H9 (cell line): ENCODE measurements at regions not wholly inside any gene's neighbourhood (a gene's known extent, or its start where the extent isn't known, plus 50 kb on each side); places are given as distances from the start of the nearest gene placed in this dataset.

Source experiments
- DNase-seq: peaks from one replicate; pipeline ENCODE4 v3.0.0-alpha.2; 2017
- H2AFZ ChIP-seq: one replicate; pipeline ENCODE4 v1.6.1; 2013; ENCODE audit warnings: mild to moderate bottlenecking, low read length, control low read depth, moderate library complexity
- H2AK5ac ChIP-seq: 2 replicates; pipeline ENCODE4 v1.6.1; 2013; ENCODE audit warnings: low read length, control low read depth, mixed read lengths; ENCODE audit not compliant: insufficient read length
- H2BK120ac ChIP-seq: one replicate; pipeline ENCODE4 v1.6.1; 2013; ENCODE audit warnings: low read depth, mild to moderate bottlenecking, low read length, control low read depth, inconsistent platforms; ENCODE audit not compliant: poor library complexity, severe bottlenecking
- H2BK12ac ChIP-seq: 2 replicates; pipeline ENCODE4 v1.6.1; 2013; ENCODE audit warnings: low read length, control low read depth, mixed read lengths, low read depth; ENCODE audit not compliant: insufficient read length
- H2BK15ac ChIP-seq: 2 replicates; pipeline ENCODE4 v1.6.1; 2013; ENCODE audit warnings: low read depth, low read length, control low read depth
- H2BK20ac ChIP-seq: one replicate; pipeline ENCODE4 v1.6.1; 2013; ENCODE audit warnings: low read depth, mild to moderate bottlenecking, low read length, control low read depth, inconsistent platforms; ENCODE audit not compliant: poor library complexity, severe bottlenecking
- H2BK5ac ChIP-seq: 2 replicates; pipeline ENCODE4 v1.6.1; 2013; ENCODE audit warnings: low read length, control low read depth, mixed read lengths; ENCODE audit not compliant: insufficient read length
- H3K14ac ChIP-seq: 2 replicates; pipeline ENCODE4 v1.6.1; 2013; ENCODE audit warnings: low read length, control low read depth; ENCODE audit not compliant: insufficient read depth
- H3K18ac ChIP-seq: 2 replicates; pipeline ENCODE4 v1.6.1; 2013; ENCODE audit warnings: low read depth, mild to moderate bottlenecking, mixed read lengths, low read length, control low read depth; ENCODE audit not compliant: insufficient read length
- H3K23ac ChIP-seq: 2 replicates; pipeline ENCODE4 v1.6.1; 2013; ENCODE audit warnings: low read length, control low read depth, mixed read lengths, low read depth; ENCODE audit not compliant: insufficient read length
- H3K23me2 ChIP-seq: 2 replicates; pipeline ENCODE4 v1.6.1; 2013; ENCODE audit warnings: low read depth, mild to moderate bottlenecking, mixed read lengths, low read length, control low read depth; ENCODE audit not compliant: insufficient read length, poor library complexity, severe bottlenecking
- H3K27ac ChIP-seq: 2 replicates; pipeline ENCODE4 v1.5.1; 2013; ENCODE audit warnings: low read length, control low read depth, mixed read lengths, low read depth; ENCODE audit not compliant: insufficient read length
- H3K27me3 ChIP-seq: 2 replicates; pipeline ENCODE4 v1.6.1; 2013; ENCODE audit warnings: low read length, control low read depth, inconsistent platforms; ENCODE audit not compliant: insufficient read depth
- H3K4ac ChIP-seq: 2 replicates; pipeline ENCODE4 v1.6.1; 2013; ENCODE audit warnings: low read depth, mild to moderate bottlenecking, control low read depth, inconsistent platforms, low read length, moderate library complexity
- H3K4me1 ChIP-seq: 2 replicates; pipeline ENCODE4 v1.6.1; 2013; ENCODE audit warnings: low read length, control low read depth, inconsistent platforms; ENCODE audit not compliant: insufficient read depth
- H3K4me2 ChIP-seq: 2 replicates; pipeline ENCODE4 v1.6.1; 2013; ENCODE audit warnings: low read length, control low read depth, mixed read lengths; ENCODE audit not compliant: insufficient read length, insufficient read depth
- H3K56ac ChIP-seq: 2 replicates; pipeline ENCODE4 v1.6.1; 2013; ENCODE audit warnings: low read depth, mild to moderate bottlenecking, mixed read lengths, low read length, control low read depth; ENCODE audit not compliant: insufficient read length
- H3K79me1 ChIP-seq: 2 replicates; pipeline ENCODE4 v1.6.1; 2013; ENCODE audit warnings: low read depth, mild to moderate bottlenecking, moderate library complexity, low read length, control low read depth, inconsistent platforms; ENCODE audit not compliant: insufficient read depth, poor library complexity, severe bottlenecking
- H3K79me2 ChIP-seq: 2 replicates; pipeline ENCODE4 v1.6.1; 2013; ENCODE audit warnings: low read length, control low read depth, inconsistent platforms; ENCODE audit not compliant: insufficient read depth
- H3K9ac ChIP-seq: 2 replicates; pipeline ENCODE4 v1.6.1; 2013; ENCODE audit warnings: low read length, control low read depth, mixed read lengths; ENCODE audit not compliant: insufficient read length; ENCODE audit errors: extremely low read depth
- H3K9me3 ChIP-seq: one replicate; pipeline ENCODE4 v1.6.1; 2013; ENCODE audit warnings: low read depth, low read length, inconsistent platforms; ENCODE audit not compliant: control insufficient read depth
- H3T11ph ChIP-seq: one replicate; pipeline ENCODE4 v1.6.1; 2013; ENCODE audit warnings: mild to moderate bottlenecking, low read length, control low read depth, inconsistent platforms
- H4K20me1 ChIP-seq: one replicate; pipeline ENCODE4 v1.6.1; 2013; ENCODE audit not compliant: control insufficient read depth, insufficient read length, insufficient read depth
- H4K5ac ChIP-seq: 2 replicates; pipeline ENCODE4 v1.6.1; 2013; ENCODE audit warnings: low read depth, mild to moderate bottlenecking, mixed read lengths, low read length, control low read depth; ENCODE audit not compliant: insufficient read length
- H4K8ac ChIP-seq: replicated peaks from 2 replicates; pipeline ENCODE4 v1.6.1; 2013; ENCODE audit warnings: low read length, control low read depth, mixed read lengths, low read depth; ENCODE audit not compliant: insufficient read length
- H4K91ac ChIP-seq: 2 replicates; pipeline ENCODE4 v1.6.1; 2013; ENCODE audit warnings: low read depth, mild to moderate bottlenecking, moderate library complexity, mixed read lengths, low read length, control low read depth; ENCODE audit not compliant: insufficient read length
- H3K27ac Mint-ChIP-seq, 3 experiments: 2 replicates in 2 of 3; 3 replicates in 1 of 3; pipeline ENCODE4 v1.8.0; 2020 to 2021; ENCODE audit warnings: mixed read lengths in 3 of 3, mild to moderate bottlenecking in 1 of 3, moderate library complexity in 1 of 3
- H3K27me3 Mint-ChIP-seq: 2 replicates; pipeline ENCODE4 v1.8.0; 2021; ENCODE audit warnings: low read depth, mild to moderate bottlenecking, moderate library complexity, mixed read lengths
- H3K36me3 Mint-ChIP-seq, 3 experiments: 2 replicates in 2 of 3; 3 replicates in 1 of 3; pipeline ENCODE4 v1.8.0; 2020 to 2021; ENCODE audit warnings: low read depth in 3 of 3, mixed read lengths in 3 of 3; ENCODE audit not compliant: insufficient read depth in 1 of 3
- H3K4me1 Mint-ChIP-seq, 2 experiments: 2 replicates each; pipeline ENCODE4 v1.8.0; 2020; ENCODE audit warnings: mixed read lengths in 2 of 2
- H3K4me3 Mint-ChIP-seq, 2 experiments: 2 replicates in 1 of 2; 3 replicates in 1 of 2; pipeline ENCODE4 v1.8.0; 2020 to 2021; ENCODE audit warnings: mild to moderate bottlenecking in 2 of 2, mixed read lengths in 2 of 2, moderate library complexity in 1 of 2
- H3K9me3 Mint-ChIP-seq, 2 experiments: 2 replicates in 1 of 2; 3 replicates in 1 of 2; pipeline ENCODE4 v1.8.0; 2020; ENCODE audit warnings: mild to moderate bottlenecking in 2 of 2, mixed read lengths in 2 of 2, moderate library complexity in 1 of 2
- WGBS: extraction: QIAGEN DNeasy Blood & Tissue Kit; methylation state at CpG from one replicate; pipeline ENCODE4 v1.1.7; 2013; ENCODE audit warnings: missing lambda C conversion rate, low lambda C conversion rate, mixed read lengths; ENCODE audit not compliant: insufficient read length; ENCODE audit errors: extremely low coverage; 5-methylcytosine and 5-hydroxymethylcytosine counted together
- TF ChIP-seq, protein P1 (sequence below): fragments of 200-600 bp; sonication (generic); conservative IDR thresholded peaks from 3 replicates; pipeline ENCODE4 v1.8.0; 2021; ENCODE audit warnings: antibody characterized with exemption, mild to moderate bottlenecking

DNA sequence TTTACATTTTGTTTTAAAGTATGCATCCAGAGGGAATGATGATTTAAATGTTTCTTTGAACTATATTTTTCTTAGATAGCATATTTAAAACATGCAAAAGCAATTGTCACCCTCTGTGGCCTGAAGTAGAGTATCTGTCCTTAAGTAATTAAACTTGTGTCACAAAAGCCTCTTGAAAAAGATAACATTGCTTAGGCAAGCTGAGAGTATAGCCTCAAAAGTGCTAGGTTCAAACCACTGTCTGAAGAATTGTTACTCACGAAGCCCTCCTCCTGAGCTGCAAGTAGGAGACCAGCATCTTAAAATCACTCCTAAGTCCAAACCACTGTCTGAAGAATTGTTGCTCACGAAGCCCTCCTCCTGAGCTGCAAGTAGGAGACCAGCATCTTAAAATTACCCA lies 378.0 kb upstream of the PRR16 start:
- H3K27me3 ChIP-seq = no peaks in the 10 kb centered on the region
- H3K9ac ChIP-seq = no peak overlapping the region
- no peak overlapping the region for H2AK5ac ChIP-seq
- no peaks in the 10 kb centered on the region for H4K20me1 ChIP-seq
- Mint-ChIP-seq H3K27ac (no peak overlapping the region; a peak in 1 of 7 replicates), H3K4me3 (no peak overlapping the region), H3K36me3 (no peaks in the 10 kb centered on the region), H3K27me3 (no peaks in the 10 kb centered on the region), H3K4me1 (peaks cover 11 to 16% of the 10 kb centered on the region in 2 experiments), H3K9me3 (no peaks in the 10 kb centered on the region; a peak in 1 of 5 replicates)
- no peak overlapping the region for H3K18ac ChIP-seq
- no peak overlapping the region for H2BK120ac ChIP-seq
- H2BK15ac ChIP-seq = no peak overlapping the region
- H2BK5ac ChIP-seq = no peak overlapping the region
- no peak overlapping the region for H3K4ac ChIP-seq
- no peak overlapping the region for H4K5ac ChIP-seq
- no peaks in the 10 kb centered on the region for H3K79me1 ChIP-seq
- no peaks in the 10 kb centered on the region for H3K23me2 ChIP-seq
- no peak for DNase-seq
- no peak overlapping the region for H2AFZ ChIP-seq
- no peak overlapping the region for H4K8ac ChIP-seq
- WGBS = no CpG with 5 or more reads among the region's 2 CpGs
- H2BK20ac ChIP-seq = no peak overlapping the region
- H3K27ac ChIP-seq = no peak overlapping the region
- no peak overlapping the region for H3K23ac ChIP-seq
- no peaks in the 10 kb centered on the region for H3K79me2 ChIP-seq
- H3K9me3 ChIP-seq = no peaks in the 10 kb centered on the region
- no peak overlapping the region for H3K4me2 ChIP-seq
- H3K56ac ChIP-seq = no peak overlapping the region
- no peak overlapping the region for H3T11ph ChIP-seq
- TF ChIP-seq, protein P1, sequence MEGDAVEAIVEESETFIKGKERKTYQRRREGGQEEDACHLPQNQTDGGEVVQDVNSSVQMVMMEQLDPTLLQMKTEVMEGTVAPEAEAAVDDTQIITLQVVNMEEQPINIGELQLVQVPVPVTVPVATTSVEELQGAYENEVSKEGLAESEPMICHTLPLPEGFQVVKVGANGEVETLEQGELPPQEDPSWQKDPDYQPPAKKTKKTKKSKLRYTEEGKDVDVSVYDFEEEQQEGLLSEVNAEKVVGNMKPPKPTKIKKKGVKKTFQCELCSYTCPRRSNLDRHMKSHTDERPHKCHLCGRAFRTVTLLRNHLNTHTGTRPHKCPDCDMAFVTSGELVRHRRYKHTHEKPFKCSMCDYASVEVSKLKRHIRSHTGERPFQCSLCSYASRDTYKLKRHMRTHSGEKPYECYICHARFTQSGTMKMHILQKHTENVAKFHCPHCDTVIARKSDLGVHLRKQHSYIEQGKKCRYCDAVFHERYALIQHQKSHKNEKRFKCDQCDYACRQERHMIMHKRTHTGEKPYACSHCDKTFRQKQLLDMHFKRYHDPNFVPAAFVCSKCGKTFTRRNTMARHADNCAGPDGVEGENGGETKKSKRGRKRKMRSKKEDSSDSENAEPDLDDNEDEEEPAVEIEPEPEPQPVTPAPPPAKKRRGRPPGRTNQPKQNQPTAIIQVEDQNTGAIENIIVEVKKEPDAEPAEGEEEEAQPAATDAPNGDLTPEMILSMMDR = no peak
- H3K4me1 ChIP-seq = no peaks in the 10 kb centered on the region
- H4K91ac ChIP-seq = no peak overlapping the region
- H3K14ac ChIP-seq = no peak overlapping the region
- H2BK12ac ChIP-seq = no peak overlapping the region
